ENCODE measurements at regions not wholly inside any gene's neighbourhood (a gene's known extent, or its start where the extent isn't known, plus 50 kb on each side); places are given as distances from the start of the nearest gene placed in this dataset.
"Not testable (repeated sequence)": the region's sequence is repeated elsewhere in the genome, so short reads cannot be mapped to it uniquely, and the experiment has no call there.

DNA sequence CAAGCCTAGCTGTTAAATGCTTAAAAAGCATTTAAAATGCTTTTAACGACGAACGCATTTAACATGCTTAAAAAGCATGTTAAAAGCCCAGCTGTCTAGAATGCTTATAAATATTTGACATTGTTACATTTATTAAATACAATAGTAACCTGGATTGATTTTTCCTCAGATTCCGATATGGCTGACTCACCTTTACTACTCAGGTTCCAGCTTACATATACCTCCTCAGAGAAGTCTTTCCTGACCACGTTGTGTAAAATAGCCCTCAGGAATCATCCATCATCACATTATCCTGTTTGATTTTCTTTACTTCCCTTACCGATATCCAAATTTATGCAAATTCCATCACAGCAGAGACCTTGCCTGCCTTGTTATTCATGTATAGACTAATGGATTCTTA, 51.4 kb downstream of the SLC41A2 start:
- DNase-seq (ENCODE audit: low read depth in 3 of 3): no peak

DNA sequence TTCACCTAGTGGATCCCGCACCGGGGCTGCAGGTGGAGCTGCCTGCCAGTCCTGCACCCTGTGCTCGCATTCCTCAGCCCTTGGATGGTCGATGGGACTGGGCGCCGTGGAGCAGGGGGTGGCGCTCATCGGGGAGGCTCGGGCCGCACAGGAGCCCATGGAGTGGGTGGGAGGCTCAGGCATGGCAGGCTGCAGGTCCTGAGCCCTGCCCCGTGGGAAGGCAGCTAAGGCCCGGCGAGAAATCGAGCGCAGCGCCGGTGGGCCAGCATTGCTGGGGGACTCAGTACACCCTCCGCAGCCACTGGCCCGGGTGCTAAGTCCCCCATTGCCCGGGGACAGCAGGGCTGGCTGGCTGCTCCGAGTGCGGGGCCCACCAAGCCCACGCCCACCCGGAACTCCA, 52.6 kb downstream of the SLC41A2 start:
- not testable (repeated sequence) for DNase-seq (ENCODE audit: low read depth in 3 of 3)

DNA sequence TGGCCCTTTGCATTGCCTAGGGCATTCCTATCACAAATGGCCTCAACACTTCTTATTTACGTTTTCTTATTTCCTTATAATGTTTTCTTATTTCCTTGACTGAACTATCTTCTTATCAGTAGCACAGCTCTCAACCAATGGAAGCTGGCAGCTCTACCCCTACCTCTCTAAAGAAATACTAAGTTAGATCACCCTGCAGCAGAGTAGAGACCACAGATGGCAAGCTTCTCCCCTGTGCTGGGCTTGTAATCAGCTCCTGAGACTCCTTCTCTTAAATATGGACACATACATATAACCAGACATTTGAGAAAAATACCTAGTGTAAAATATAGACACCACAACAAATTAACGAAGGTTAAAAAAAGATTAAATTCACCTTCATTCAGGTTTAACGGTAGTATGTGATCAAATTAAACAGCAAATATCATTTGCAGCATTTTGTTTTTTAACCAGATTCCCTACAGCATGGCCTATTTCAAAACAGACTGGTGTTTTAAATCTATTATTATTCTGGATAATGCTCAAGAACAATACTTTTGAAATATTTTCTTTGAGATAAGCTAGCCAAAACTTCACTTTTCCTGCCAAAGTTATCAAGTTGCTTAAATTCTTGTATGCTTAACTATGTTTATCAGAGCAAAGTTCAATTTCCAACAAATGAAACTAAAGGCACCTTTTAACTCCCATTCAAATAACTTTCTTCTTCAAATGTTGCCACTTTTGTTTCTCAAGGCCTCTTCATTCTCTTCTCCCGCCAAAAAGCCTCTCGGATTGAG, 54.3 kb downstream of the SLC41A2 start:
- no peak for DNase-seq (ENCODE audit: low read depth in 3 of 3)

DNA sequence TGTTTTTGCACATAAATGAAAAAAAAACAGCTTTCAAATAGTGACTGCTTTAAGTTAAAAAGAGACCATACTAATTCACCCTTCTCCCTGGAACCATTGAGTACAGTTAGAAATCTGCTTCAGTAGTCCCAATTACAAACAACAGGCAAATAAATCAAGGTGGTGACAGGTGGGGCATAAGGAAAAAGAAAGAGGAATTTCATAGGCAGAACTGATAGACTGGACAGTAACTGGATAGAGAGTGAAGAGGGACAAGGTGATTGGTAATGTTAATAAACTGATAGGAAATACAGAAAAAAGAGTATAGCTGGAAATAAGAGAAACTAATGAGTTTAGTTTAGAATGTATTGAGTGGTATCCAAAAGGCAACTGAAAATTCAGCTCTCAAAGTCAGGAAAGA, 56.0 kb downstream of the SLC41A2 start:
- DNase-seq (ENCODE audit: low read depth in 3 of 3): no peak

DNA sequence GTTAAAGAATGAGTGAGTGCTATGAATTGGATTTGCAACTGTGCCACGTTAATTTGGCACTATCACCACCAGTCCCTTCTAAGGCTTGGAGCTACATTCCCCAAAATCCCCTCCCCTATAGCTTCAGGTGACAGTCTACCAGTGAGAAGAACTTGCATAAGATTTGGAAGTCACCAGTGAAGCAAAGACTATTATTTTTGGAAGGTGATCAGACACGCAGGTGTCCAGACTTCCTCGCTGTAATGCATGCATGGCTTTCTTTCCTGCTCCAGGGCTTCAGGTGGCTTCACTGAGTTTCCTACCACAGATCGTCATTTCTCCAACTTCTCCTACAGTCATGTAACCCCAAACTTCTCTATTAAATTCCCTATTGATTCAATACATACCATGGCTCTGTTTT, 61.4 kb downstream of the SLC41A2 start:
- no peak for DNase-seq (ENCODE audit: low read depth in 3 of 3)

DNA sequence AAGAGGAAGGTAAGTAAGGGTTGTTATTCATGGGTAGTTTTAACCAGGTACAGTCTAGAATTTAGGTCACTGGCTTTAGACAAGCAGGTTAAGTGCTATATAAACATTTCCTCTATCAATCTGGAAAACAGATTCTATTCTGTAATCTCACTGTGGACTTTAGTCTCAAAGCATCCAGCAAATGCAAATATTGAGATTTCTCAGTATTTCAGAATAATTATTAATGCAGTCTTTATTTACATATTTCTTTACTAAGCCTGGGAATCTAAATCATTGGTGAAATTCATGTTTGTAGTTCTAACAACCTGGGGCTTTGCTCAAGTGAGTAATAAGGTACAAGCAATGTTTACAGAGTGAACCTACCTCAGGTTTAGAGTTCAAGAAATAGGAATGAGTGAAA, 61.9 kb downstream of the SLC41A2 start:
- no peak for DNase-seq (ENCODE audit: low read depth in 3 of 3)

DNA sequence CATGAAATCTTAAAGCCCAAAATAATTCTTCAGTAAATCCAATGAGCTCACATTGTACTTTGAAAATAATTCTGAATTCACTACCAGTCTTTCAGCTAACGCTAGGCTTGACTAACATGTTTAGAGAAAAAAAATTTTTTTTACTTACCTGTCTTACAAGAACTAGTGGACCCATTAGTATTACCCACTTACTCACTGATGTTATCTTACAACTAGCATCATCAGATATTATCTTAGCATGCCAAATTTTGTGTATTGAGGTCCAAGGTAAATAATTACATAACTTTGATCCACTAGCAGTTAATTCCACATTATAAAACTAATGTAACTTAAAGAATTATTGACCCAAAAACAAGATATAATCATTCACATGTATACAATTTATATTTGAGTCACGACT, 62.7 kb downstream of the SLC41A2 start:
- DNase-seq (ENCODE audit: low read depth in 3 of 3): no peak

DNA sequence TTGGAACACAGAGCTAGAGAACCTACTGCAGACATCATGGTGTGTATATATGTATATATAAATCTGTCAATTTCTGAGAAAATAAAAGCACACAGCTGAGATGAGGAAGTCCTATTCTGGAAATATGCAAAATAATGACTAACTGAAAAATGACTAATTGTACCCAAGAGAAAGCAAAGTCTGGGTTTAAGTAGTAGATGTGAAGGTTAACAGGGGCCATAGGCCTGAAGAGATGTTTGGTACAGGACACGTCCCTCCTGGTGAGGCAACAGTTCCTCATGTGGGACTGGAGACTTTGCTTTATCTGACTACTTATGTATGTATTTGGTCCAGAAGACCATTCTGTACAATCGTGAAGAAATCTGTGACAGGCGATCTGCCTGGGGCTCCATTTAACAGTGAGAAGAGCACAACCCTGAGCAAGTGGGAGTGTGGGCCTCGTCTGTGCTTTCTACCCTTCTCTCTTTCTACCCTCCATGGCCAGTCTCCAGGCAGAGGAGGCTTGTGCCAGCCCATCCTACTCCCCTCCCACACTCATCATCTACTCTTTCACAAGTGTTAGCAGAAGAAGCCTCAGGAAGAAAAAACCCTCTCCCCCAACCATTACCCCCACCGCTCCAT, 67.5 kb downstream of the SLC41A2 start:
- no peak for DNase-seq (ENCODE audit: low read depth in 3 of 3)

DNA sequence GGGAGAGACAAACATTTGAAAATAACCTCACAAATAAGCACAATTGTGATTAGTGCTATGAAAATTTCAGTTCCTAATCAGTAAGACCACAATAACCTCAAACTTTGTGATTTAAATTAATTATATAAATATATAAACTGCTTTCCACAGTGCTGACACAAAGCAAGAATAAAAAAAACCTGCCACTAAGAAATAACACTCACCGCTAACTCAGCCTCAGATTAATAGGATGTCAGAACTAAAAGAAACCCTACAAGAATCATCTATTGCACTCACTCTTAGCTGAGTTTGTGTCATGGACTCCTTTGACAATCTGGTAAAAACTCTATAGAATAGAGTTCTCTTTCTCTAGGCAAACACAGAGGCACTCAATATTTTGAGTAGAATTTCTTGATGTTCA, 68.4 kb downstream of the SLC41A2 start:
- no peak for DNase-seq (ENCODE audit: low read depth in 3 of 3)

DNA sequence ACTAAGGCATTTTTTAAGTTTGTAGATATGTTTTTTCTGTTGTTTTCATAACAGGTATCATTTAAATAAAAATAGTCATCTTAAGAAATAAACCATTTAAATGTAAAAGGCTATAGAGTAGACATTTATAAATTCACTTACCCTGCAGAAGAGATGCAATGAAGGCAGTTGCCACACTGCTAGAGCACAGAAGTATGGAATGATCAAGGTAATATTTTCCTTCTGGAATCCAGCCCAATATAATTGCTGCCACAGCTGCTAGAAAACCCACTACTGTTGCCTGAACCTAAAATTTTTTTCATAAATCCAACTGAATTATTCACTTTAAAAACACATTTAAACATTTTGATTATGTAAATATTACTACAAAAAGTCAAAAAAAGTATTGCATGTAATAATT, 69.2 kb downstream of the SLC41A2 start:
- no peak for DNase-seq (ENCODE audit: low read depth in 3 of 3)

DNA sequence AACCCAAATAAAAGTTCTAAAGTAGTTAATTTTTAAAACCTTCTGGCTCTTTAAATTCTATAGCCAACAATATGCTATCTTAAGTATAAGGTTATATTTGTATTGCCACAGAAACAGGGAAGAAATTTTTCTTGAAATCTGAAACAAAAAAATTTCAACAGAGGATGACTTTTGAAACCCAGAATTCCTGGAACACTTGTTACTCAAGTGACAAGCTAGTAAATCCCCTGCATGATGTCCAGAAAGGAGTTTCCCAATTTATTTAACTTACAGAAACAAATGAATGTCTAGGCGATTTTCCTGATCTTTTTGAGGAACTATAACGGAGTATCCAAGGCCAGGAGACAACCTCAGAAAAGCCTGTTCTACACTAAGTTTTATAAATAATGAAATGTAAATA, 69.6 kb downstream of the SLC41A2 start:
- no peak for DNase-seq (ENCODE audit: low read depth in 3 of 3)

DNA sequence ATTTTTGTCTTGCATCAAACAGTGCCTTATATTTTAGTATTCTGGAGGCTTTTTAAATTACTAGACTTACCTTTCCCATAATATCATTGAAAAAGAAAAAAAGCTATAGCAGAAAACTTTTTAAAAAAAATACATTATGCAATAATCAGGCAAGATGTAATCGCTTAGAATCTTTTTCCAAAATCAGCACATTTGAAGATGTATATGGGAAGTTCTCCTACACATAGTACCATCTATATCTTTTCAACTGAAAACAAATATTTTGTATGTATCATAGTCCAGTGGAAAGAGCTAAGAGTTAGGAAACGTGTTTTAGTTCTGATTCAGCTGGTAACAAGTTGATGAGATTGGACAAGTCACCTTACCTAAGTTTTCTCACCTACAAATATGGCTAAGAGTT, 70.6 kb downstream of the SLC41A2 start:
- no peak for DNase-seq (ENCODE audit: low read depth in 3 of 3)

DNA sequence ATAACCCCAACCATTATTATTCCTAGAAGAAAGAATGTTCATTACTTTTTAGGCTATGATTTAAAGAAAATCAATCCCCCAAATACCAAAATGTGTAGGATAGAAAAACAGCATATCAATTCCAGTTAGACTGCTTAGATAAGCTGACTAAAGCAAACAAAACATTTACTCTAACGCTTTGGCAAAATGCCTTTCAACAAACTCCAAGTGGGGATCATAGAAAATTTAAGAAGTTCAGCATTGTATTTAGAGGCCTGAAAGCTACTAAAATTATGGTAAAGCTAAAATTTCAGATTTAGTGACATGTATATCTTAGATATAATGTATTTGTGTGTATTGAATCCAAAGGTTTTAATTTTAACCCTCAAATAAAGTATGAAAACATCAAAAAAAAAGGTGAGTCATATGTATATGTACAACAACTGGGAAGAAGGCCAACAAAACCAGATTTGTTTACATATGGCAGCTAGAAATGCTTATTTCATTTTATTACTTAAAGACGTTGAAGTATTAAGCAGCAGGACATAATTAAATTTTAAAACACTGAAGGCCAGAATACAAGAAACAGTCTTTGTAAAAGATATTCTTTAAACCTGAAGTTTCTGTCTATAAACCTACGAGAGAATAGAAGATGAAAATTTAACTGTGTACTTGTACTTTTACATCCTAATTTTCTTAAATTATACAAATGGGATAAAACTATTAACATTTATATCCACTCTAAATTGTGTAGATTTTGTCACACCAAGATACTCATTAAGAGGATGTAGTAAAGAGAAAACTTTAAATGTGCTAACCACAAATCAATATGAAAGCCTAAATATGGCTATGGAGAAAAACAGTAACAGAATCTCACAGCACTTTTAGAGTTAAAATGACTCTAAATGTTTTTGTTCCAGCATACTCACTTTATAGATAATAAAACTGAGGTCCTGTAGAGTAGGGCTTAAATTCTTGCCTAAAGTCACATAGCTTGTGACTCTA, 71.4 kb downstream of the SLC41A2 start:
- DNase-seq (ENCODE audit: low read depth in 3 of 3): no peak

DNA sequence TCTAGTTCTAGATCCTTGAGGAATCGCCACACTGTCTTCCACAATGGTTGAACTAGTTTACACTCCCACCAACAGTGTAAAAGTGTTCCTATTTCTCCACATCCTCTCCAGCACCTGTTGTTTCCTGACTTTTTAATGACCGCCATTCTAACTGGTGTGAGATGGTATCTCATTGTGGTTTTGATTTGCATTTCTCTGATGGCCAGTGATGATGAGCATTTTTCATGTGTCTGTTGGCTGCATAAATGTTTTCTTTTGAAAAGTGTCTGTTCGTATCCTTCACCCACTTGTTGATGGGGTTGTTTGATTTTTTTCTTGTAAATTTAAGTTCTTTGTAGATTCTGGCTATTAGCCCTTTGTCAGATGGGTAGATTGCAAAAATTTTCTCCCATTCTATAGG, 79.2 kb downstream of the SLC41A2 start:
- not testable (repeated sequence) for DNase-seq (ENCODE audit: low read depth in 3 of 3)

DNA sequence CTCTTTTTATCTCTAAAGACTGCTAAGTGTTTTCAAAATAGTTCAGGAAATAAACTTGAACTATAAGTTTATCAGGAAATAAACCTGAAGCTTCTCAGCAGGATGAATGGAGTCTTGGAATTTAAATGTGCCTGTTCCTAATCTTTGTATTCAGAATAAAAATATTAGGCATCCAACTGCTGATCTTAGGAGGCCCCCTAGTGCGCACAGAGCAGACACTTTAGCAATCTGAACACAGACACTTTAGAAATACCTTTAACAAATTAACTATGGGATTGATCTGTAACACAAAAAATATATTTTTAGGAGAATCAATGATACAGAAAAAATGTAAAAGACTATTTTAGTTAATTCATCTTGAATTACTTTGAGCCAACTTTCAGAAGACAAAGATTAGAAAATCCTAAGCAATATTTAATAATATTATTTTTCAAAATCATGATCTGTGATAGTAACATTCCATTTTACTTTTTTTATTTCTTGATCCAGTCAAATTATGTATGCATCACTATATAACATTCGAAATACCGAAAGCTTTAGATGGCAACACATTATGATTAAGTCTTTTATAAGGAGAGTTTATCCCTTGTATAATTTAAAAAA, 80.9 kb downstream of the SLC41A2 start:
- DNase-seq (ENCODE audit: low read depth in 3 of 3): peak in 1 of 3 experiments; percentile 5

DNA sequence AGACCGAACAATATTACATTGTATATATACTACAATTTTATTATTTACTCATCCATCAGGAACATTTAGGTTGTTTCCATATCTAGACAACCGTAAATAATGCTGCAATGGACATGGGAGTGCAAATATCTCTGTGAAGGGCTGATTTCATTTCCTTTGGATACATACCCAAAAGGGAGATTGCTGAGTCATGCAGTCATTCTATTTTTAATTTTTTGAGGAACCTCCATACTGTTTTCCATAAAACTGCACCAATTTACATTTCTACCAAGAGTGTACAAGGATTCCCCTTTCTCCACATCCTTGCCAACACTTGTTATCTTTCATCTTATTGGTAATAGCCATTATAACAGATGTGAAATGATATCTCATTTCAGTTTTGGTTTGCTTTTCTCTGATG, 84.7 kb downstream of the SLC41A2 start:
- DNase-seq (ENCODE audit: low read depth in 3 of 3): no peak

DNA sequence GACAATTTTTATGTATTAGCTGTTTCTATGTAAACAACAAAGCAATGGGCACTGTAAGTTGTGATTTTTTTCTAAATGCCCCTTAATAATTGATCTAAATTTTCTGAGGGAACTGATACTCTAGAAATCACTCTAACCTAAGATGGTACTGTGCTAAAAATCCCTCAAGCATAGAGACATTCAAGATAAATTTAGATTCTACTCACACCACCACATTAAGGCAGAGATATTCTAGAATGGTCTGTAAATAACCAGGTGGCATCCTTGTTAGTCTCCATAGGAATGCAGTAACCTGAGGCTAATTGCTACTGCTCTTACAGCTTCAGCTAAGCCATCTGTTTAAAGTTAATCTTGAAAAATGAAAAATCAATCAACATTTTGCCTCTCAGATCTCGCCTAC, 87.3 kb downstream of the SLC41A2 start:
- no peak for DNase-seq (ENCODE audit: low read depth in 3 of 3)

DNA sequence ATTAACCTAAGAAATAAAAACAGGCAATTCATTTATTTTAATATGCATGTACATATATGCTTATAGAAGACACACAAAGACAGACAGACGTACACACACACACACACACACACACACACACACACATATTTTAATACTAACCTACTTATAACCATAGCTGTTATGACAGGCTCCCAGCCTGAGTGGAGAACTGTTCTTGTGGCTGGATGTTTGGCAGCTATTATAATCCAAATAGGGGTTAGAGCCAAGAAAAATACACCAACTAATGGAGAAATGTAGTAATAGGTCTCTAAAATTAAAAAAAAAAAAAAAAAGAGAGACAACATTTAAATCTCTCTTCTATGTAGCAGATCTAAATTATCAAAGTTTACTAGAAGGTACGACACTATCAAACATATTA, 91.8 kb downstream of the SLC41A2 start:
- no peak for DNase-seq (ENCODE audit: low read depth in 3 of 3)

DNA sequence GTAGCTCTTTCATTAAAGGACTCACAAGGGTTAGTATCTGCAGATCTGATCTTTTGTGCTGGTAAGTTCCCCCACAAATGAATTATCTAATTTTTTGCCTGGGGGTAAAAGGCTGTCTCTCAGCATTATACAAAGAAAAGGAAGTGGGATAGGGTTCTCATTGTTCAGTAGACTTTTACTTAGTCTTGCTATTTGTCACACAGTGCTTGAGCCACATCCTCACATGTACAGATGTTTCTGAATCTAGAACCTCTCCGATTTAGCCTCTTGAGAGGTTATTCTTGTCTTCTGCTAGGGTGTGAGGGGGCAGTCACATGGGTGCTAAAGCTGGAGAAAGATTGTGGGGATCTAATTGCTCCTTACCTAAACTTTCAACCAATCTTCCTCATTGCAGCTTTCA, 93.0 kb downstream of the SLC41A2 start:
- DNase-seq (ENCODE audit: low read depth in 3 of 3): no peak

DNA sequence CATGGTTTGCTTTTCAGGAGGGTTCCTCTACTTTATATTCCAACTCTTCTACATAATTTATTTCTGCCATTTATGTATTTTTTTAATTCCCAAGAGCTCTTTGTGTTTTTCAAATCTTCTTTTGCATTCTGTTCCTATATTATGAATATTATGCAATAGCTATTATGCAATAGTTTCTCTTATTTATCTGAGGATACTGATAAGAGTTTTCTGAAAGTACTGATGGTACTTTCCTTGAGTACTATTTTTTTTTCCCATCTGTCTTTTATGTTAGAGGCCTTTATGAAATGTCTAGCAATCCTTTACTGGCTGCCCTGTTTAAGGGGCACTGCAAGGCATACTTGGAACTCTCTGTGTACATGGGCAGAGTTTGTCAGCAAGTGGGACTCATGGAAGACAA, 93.4 kb downstream of the SLC41A2 start:
- DNase-seq (ENCODE audit: low read depth in 3 of 3): no peak

DNA sequence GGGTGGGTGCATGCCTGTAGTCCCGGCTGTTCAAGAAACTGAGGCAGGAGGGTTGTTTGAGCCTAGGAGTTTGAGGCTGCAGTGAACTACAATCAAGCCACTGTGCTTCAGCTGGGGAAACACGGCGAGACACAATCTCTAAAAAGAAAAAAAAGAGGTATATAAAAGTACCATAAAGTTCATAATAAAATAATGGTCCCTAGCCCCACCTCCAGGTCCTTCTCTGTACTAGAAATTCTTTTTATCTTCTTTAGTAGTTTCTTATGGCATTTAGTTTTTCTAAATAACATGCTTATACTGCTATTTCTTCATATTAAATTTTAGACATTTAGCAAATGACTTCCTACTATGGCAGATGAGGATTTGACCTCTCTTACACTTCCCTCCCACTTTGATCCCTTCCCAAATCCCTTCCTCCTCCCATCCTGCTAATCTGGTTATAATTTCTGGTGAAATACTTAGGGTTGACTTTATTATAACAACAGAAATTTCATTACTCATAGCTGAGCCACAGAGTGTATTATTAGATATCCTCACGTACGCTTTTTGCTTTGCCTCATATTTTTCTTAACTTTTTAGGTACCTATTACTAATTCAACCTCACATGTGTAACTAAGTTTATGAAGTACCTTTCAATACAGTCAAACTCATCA, 94.7 kb downstream of the SLC41A2 start:
- no peak for DNase-seq (ENCODE audit: low read depth in 3 of 3)
